NCI-H128 (cell line): ENCODE measurements at regions not wholly inside any gene's neighbourhood (a gene's known extent, or its start where the extent isn't known, plus 50 kb on each side); places are given as distances from the start of the nearest gene placed in this dataset.

ENCODE experiments used
- DNase-seq: peaks from one replicate; lab custom pipeline; 2025; ENCODE audit not compliant: unreplicated experiment; lab: John Stamatoyannopoulos, UW

DNA sequence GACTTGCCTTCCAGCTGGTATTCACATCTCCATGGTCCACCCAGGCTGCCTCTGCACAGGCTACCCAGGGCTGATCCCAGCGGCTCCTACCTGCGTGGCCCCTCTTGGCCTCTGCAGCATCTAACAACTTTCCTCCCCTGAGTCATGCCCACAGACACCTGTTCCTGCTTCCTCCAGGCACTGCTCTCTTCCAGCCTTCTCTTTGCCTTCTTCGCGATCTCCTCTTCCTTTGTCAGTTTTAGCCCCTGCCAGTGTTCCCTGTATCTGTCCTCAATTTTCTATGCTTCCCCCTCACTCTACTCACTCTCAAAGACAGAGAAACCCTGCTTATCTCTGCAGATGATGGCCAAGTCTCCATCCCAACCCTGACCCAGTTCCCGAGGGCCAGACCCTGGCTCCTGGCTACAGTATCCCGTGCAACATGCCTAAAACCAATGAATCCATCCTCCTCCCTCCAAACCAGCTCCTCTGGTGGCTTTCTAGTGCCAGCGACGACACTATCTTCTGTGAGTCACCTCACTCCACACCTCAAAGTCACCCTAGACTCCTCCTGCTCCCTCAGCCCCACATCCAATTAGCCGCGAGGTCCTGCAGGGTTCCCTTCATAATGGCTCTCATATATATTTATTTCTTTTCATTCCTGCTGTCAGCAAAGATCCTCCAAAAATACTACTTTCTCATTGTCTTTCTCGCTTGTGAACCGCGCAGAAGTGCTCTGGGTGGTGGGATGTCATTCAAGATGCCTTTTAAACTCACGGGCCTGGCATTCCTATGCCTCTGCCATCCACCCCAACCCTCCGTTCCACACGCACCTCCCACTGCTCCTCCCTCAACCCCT lies 259.2 kb downstream of the TOMM20 start:
- no peak for DNase-seq

DNA sequence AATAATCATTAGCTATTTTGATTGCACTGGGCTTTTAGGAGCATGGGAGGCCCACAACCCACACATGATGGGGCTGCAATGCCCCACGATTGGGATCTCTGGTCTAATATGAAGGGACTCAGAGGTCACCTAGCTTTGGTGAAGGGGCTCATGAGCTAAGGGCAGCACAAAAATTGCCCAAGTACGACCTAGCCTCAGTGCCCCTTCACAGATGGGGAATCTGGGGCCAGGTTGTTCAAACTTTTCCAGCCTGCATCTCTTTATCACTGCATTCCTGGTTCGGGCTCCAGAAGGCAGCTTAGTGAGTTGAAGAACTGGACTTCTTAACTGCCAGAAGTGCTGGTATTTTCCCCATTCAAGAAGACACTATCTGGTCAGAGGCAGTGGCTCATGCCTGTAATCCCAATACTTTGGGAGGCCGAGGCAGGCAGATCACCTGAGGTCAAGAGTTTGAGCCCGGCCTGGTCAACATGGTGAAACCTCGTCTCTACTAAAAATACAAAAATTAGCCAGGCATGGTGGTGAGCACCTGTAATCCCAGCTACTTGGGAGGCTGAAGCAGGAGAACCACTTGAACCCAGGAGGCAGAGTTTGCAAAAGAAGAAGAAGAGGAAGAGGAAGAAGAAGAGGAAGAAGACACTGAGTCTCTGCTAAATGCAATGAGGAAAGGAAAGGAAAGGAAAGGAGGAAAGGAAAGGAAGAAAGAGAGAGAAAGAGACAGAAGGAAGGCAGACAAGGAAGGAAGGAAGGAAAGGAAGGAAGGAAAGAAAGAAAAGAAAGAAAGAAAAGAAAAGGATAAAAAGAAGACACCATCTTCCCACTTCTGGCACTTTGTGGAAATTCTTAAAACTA lies 258.5 kb upstream of the IRF2BP2 start:
- no peak for DNase-seq

DNA sequence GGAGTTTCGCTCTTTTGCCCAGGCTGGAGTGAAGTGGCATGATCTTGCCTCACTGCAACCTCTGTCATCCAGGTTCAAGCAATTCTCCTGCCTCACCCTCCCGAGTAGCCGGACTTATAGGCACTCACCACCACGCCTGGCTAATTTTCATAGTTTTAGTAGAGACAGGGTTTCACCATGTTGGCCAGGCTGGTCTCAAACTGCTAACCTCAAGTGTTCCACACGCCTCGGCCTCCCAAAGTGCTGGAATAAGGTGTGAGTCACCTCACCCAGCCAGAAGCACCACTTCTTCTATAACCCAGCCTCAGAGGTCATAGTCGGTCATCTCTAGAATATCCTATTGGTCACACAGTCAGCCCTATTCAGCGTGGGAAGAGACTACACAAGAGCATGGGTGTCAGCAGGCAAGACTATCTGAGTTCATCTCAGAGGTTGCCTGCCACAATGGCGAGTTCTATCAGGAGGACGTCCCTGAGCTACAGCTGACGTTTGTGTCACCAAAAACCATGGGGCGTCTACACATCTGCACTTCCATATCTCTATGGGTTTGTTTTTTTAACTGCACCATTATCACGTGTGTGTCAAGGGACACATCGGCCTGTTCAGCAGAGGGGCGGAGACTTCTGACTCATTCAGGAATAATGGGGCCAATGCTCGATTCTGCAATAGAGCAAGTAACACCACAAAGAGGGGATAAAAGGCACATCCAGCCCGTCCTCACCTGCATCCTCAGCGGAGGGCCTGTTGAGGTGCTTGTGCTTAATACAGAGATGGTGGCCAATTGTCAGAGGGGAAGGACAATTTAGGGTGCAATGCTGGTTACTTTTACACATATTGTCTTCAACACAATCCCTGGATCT lies 256.3 kb upstream of the IRF2BP2 start:
- DNase-seq = no peak

DNA sequence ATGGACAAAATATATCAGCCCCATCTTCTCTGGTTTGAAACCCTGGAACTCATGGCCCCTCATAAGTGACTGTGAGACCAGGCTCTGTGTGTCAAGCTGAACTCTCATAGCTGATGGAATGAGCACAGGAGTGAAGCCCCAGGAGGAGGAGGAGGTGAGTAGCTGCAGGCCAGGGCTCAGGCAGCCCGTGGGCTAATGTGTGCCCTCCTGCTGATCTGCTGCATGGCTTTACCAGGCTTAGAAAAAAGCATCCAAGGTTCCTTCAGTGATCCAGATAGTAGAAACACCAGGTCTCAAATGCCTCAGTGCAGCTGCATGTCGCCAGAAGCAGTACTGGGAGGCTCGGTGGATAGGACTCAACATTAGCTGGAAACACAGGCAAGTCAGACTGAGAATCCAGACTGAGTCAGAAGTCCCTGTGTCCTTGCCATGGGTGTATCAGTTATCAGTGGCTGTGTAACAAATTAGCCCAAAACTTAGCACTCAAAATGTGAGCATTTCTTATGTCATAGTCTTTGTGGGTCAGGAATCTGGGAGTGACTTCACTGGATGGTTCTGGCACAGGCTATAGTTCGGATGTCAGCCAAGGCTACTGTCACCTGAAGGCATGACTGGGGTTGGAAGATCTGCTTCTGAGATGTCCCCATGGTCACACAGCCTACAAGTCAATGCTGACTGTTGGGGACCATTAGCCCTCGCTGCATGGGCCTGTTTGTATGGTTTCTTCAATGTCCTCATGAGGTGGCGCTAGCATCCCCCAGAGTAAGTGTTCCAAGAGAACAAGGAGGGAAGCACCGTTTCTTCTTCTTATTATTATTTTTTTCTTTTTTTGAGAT lies 255.4 kb upstream of the IRF2BP2 start:
- no peak for DNase-seq

DNA sequence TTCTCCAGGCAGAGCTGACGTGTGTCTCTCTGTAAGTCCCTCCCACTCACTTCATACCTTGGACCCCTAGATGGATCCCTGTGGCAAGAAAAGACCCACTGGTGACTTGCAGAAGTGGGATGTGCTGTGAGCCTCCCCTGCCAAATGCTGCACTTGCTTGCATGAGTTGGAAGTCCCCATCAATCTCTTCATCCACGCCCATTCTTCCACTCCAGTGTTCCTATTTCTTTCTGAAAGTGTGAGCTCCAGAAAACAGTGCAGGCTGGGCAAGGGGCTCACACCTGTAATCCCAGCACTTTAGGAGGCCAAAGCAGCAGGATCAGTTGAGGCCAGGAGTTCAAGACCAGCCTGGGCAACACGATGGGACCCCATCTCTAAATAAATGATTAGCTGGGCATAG lies 254.1 kb upstream of the IRF2BP2 start:
- no peak for DNase-seq

DNA sequence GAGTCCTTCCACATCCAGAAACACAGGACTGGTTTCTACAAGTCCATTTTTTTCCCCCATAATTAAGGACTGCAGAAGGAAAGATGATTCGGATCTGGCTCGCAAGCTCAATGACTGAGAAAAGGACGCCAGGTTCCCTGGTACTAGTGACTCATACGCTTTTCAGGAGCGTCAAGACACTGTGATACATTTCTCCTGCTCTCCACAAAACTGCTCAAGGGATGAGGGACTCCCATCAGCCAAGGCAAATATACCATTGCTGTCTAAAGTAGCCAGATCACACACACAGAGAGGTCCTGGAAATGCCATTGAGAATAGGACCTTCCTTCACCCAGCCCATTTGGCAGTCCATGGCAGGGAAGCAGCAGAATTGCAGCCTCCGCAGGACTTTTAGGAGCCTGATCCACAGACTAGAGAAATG lies 253.6 kb upstream of the IRF2BP2 start:
- DNase-seq = no peak

DNA sequence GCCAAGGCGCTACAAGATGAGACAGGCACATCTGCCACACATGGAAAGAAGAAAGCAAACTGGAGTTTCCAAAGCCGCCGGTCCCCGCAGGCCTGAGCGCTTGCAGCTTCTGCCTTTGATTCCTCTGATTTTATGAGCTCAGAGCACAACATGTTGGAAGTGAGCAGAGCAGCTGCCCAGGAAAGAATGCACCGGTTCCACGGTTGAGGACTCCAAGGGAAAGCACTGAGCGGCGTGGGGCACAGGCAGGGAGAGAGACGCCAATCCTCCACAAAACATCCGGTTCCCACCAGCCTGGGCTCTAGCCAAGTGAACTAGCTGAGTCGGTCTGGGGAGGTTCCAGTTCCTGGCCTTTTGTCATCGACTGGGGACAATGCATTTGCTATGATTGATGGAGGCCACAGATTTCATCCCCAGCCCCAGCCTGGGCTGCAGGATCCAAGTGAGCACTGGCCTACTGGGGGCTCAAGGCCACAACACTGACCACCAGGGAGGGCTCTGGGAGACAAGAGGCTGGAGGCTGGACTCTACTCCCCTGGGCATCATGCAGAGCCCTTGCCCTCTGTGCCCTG lies 253.1 kb upstream of the IRF2BP2 start:
- no peak for DNase-seq

DNA sequence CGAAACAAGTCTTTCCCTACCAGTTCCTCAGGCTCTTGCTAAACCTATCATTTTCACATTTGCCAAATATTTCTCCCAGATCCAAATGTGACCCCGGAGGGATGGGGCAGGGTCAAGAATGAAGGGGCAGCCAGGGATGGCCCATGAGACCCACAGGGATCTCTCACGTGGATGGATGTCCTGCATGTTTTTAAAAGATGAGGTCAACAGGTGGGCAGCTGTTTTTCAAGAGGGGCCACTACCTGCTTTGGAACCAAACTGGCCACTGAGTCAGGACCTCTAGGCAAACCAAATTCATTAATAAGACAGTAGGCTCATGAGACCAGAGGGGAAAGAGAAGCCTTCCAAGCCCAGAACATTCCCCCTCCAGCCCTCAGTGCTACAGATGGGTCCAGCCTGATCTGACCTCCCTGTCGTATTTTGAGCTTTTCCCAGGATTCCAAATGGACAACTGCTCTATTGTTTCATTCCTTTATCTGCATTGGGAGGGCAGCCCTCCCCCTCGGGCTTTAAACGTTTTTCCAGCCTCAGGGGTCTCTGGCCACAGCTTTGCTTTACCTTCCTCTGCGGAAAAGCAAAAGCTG lies 252.5 kb upstream of the IRF2BP2 start:
- no peak for DNase-seq

DNA sequence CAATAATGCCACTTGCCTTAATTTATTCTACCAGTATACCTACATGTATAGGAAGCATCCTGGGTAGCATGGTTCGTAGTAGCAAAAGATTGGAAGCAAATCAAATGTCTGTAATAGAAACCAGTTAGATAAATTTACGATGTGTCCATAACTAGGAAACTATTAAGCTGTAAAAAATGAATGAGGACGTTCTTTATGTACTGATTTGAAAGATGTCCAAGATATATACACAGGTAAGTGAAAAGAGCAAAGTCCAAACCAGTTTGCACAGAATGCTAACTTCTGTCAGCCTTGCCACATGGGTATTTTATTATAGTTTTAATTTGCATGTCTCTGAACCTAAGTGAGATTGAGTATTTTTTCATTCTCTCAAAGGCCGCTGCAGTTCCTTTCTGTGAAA lies 251.8 kb upstream of the IRF2BP2 start:
- no peak for DNase-seq

DNA sequence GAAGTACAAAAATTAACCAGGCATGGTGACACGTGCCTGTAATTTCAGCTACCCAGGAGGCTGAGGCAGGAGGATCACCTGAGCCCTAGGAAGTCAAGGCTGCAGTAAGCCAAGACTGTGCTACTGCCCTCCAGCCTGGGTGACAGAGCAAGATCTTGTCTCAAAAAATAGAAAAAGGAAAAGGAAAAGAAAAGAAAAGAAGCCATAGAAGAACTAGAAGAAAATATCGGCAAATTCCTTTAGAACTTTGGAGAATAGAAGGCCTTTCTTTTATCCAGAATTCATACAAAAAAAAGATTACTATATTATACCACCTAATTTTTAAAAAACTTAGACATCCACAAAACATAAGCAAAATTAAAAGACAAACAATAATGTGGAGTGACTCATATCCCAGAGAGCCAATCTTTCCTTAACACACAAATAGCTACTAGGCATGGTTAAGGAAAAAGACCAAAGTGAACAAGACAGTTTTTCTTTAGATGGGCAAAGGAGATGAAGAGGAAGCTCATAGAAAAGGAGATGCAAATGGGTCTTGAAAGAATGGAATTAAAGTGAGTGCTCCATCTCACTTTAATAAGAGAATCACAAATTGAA lies 251.1 kb upstream of the IRF2BP2 start:
- DNase-seq = no peak

DNA sequence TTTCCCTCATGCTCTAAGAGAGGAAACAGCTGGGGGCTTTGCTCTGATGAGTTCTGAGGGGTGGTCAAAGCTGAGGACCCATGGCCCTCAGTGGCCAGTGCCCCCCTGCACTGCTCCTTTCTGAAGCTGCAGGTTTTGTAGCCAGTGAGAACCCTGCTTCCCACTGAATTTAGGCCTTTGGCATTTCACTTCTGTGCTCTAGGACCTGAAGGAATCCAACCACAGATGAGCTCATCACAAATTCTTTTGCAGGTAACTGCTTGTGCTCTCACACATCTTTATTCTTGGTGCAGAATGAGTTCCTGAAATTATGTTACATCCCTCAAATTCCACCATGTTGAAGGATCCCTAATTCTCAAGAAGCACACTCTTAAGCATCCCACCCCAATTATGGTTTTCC lies 248.7 kb upstream of the IRF2BP2 start:
- no peak for DNase-seq

DNA sequence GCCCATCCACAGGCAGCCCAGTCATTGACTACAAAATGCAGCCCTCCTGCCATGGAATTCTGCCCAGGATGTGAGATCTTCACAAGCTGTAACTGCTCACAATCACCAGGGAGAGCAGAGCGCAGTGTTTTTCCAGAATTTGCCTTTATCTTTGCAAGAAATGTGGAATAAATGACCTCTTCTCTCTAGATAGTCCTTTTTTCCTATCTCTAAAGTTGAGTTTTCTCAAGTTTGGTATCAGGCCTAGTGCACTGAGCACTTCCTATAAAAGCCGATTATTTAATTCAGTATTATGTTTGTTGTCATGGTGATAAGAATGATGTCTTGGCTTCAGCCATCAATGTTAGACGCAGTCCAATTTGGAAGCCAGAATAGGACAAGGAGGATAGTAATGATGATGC lies 246.9 kb upstream of the IRF2BP2 start:
- DNase-seq = no peak

DNA sequence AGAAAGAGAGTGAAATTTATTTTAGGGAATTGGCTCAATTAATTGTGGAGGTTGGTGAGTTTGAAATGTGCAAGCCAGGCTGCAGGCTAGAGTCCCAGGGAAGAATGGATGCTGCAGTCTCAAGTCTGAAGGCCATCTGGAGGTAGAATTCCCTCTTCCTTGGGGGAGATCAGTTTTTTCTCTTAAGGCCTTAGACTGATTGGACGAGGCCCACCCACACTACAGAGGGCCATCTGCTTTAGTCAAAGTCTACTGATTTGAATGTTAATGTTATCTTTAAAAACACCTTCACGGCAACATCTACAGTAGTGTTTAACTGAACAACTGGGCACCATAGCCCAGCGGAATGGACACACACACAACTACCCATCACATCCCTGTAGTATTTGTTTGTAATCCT lies 245.9 kb upstream of the IRF2BP2 start:
- no peak for DNase-seq

DNA sequence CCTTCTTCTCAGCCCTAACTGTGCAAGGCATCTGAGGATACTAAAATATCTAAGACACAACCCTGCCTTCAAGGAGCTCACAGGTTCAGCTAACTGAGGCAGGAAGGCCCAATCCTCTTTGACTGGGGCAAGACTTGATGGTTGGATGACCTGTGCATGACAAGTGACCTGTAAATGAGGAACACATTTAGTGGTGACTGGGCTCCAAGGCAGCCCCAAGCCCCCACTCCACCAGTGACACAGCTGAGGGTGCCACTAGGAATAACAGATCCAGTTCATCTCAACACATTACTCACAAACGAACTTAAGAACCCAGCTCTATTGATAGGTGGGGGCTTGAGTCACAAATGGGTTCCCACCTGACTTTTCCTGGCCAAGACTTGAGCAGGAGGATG lies 244.7 kb upstream of the IRF2BP2 start:
- DNase-seq = no peak

DNA sequence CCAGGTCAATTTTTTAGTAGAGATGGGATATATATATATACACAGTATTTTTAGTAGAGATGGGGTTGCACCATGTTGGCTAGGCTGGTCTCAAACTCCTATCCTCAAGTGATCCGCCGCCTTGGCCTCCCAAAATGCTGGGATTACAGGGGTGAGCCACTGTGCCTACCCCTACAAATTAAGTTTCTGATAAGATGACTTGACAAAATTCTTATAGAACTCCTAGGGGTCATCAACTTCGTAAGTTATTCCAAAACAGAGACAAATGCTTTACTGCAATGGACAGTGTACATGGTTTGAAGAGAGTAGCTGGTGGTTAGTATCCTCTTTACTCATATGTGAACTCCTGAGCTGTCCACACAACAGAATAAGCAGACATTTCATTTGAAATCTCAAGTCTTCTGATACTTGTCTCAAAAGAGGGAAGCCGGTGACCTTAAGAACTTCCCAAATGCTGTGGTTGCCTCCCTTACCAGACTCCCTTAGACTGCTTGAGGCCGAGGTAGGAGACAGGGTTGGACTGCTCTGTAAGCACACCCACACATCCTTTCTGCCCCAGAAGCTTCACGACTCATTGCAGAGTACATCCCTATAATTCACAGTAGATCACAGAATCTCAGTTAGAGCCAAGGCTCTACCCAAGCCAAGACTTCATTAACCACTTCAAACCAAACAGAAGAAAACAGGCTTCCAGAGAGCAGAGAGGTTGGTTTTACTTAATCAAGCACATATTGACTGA lies 244.1 kb upstream of the IRF2BP2 start:
- DNase-seq = no peak

DNA sequence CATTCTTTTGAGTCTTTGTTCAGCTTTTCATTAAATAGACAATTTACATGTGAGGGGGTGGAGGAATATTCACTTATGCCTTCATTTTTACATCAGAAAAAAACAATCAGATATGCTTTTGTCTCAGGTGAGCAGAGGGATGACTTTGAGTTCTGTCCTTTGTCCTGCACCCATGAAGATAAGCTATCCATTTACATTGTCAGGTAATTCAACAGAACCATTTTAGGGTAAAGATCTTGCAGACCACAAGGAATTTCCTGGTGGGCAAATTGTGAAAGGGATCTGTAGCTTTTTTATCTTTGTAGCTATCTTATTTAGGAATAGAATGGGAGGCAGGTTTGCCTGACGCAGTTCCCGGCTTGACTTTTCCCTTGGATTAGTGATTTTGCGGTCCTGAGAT lies 242.7 kb upstream of the IRF2BP2 start:
- no peak for DNase-seq

DNA sequence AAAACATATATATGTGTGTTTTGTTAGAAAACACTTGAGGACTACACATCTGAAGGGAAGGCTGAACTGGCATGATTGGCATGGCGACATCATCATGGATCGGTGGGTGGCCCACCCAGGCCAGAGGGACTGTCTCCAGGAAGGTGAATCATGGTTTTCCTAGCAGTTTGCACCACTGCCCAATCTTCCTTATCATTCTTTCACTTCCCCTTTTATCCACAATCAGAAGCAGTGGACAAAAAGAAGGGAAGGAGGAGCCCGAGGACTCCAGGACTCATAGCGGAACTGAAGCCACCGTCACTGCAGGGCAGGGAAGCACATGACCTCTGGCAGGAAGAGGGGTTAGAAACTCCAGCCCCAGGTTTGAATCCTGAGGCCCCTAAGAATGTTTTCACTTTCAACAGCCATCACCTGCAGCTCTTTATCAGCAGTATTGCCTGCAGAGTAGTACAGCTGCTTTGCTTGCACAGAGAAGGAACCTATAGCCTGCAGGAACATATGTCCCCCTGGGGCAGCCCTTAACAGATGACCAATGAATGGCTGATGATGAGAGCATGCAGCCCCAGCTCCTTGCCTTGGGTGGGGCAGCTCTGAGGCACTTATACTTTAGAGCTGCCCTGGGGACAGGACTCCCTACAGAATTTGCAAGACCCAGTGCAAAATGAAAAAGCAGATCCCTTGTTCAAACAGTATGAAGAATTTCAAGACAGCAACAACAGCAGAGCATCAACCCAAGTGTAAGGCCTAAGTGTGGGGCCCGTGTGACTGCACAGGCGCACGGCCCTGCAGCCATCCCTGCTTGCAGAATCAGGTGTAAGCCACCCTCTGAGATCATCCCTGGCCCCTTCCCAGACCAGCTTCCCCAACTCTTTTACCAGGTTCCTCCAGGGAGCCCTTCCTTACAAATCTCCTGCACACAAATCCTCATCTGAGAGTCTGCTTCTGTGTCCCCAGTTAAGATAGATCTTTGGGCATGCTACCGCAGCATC lies 241.8 kb upstream of the IRF2BP2 start:
- DNase-seq = no peak

DNA sequence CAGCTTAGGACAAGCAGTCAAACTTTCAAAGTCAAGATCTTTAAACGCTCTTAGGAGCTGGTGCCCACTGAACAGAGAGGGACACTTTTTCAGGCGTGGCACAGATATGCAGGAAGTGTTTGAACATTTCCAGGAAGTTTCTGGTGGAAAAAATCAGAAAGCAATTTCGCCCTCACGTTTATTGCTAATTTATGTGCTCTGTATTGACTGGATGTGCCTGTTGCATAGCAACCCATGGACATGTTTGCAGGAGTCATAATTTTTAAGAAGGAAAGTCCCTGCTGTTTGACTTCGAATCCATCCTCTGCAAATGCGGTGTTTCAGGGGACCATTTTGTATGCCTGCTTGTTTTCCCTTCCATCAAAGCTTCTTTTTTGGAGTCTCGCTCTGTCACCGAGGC lies 239.9 kb upstream of the IRF2BP2 start:
- DNase-seq = no peak
